IMR-90 (cell line): ENCODE measurements at regions not wholly inside any gene's neighbourhood (a gene's known extent, or its start where the extent isn't known, plus 50 kb on each side); places are given as distances from the start of the nearest gene placed in this dataset.

Experiments used
- ATAC-seq: fragments of 200-7000 bp; cut with Tn5 transposase; 2 replicates; pipeline ENCODE4 v1.9.1; 2020; ENCODE audit warnings: low read depth, mild to moderate bottlenecking, moderate library complexity
- BruUV-seq: library from RNA; stranded (reverse); fragments of 400-500 nt; replicated peaks from 2 replicates; lab custom pipeline; 2021; lab: Mats Ljungman, UMichigan
- CTCF ChIA-PET: fragments of 300-600 bp; formaldehyde crosslinking; extraction: SDS; loops from one replicate; lab custom pipeline; 2021; ENCODE audit warnings: antibody characterized with exemption; lab: Yijun Ruan, JAX
- POLR2A ChIA-PET: fragments of 300-600 bp; sonication (Branson Sonifier 250); formaldehyde crosslinking; loops from one replicate; lab custom pipeline; 2022; ENCODE audit warnings: antibody characterized with exemption; ENCODE audit not compliant: unreplicated experiment; lab: Charles Lee
- DNase-seq: peaks from one replicate; pipeline ENCODE4 v3.0.0; 2013
- H2AFZ ChIP-seq: replicated peaks from 2 replicates; pipeline ENCODE3; 2013; ENCODE audit warnings: low read length, mild to moderate bottlenecking; ENCODE audit not compliant: poor library complexity
- H2AK5ac ChIP-seq: 2 replicates; pipeline ENCODE4 v1.6.1; 2013; ENCODE audit warnings: low read depth, low read length, inconsistent platforms
- H2AK9ac ChIP-seq: replicated peaks from 2 replicates; pipeline ENCODE3; 2013; ENCODE audit warnings: mild to moderate bottlenecking, low read depth, low read length, moderate library complexity; ENCODE audit not compliant: poor library complexity
- H2BK120ac ChIP-seq: 2 replicates; pipeline ENCODE4 v1.6.1; 2013; ENCODE audit warnings: low read depth, low read length, inconsistent platforms
- H2BK15ac ChIP-seq: 3 replicates; pipeline ENCODE4 v1.6.1; 2013; ENCODE audit warnings: low read depth, low read length, inconsistent platforms
- H2BK20ac ChIP-seq: 2 replicates; pipeline ENCODE4 v1.6.1; 2013; ENCODE audit warnings: low read depth, mild to moderate bottlenecking, inconsistent platforms, low read length, moderate library complexity
- H2BK5ac ChIP-seq: 2 replicates; pipeline ENCODE4 v1.6.1; 2013; ENCODE audit warnings: mild to moderate bottlenecking, low read depth, low read length, inconsistent platforms; ENCODE audit not compliant: poor library complexity, severe bottlenecking
- H3K14ac ChIP-seq: replicated peaks from 2 replicates; pipeline ENCODE4 v1.6.1; 2013; ENCODE audit warnings: low read depth, low read length, inconsistent platforms
- H3K18ac ChIP-seq: 2 replicates; pipeline ENCODE4 v1.6.1; 2013; ENCODE audit warnings: low read depth, low read length, control low read depth
- H3K23ac ChIP-seq: 2 replicates; pipeline ENCODE4 v1.6.1; 2013; ENCODE audit warnings: low read depth, low read length, inconsistent platforms
- H3K27ac ChIP-seq: 2 replicates; pipeline ENCODE4 v1.5.1; 2013; ENCODE audit warnings: mild to moderate bottlenecking, control low read depth, low read length; ENCODE audit not compliant: insufficient read depth
- H3K27me3 ChIP-seq: 2 replicates; pipeline ENCODE4 v1.6.1; 2013; ENCODE audit warnings: low read length; ENCODE audit not compliant: control insufficient read depth, insufficient read depth
- H3K36me3 ChIP-seq: 2 replicates; pipeline ENCODE4 v1.6.1; 2013; ENCODE audit warnings: low read length, mixed read lengths; ENCODE audit not compliant: control insufficient read depth, insufficient read depth
- H3K4ac ChIP-seq: 2 replicates; pipeline ENCODE4 v1.6.1; 2013; ENCODE audit warnings: low read depth, low read length, inconsistent platforms
- H3K4me1 ChIP-seq: 2 replicates; pipeline ENCODE4 v1.6.1; 2013; ENCODE audit warnings: low read length, mixed read lengths; ENCODE audit not compliant: control insufficient read depth, insufficient read depth
- H3K4me2 ChIP-seq: 2 replicates; pipeline ENCODE4 v1.6.1; 2013; ENCODE audit warnings: low read depth, mild to moderate bottlenecking, control low read depth, low read length, moderate library complexity
- H3K4me3 ChIP-seq: 2 replicates; pipeline ENCODE4 v1.5.1; 2013; ENCODE audit warnings: low read depth, mild to moderate bottlenecking, control low read depth, low read length, moderate library complexity; ENCODE audit not compliant: insufficient read depth
- H3K56ac ChIP-seq: 2 replicates; pipeline ENCODE4 v1.6.1; 2013; ENCODE audit warnings: low read length, inconsistent platforms; ENCODE audit not compliant: insufficient read depth; ENCODE audit errors: extremely low read depth
- H3K79me1 ChIP-seq, 2 experiments: 2 replicates each; pipeline ENCODE4 v1.6.1; 2013; ENCODE audit warnings: low read length in 2 of 2, inconsistent platforms in 1 of 2, low read depth in 1 of 2
- H3K9ac ChIP-seq: 2 replicates; pipeline ENCODE4 v1.6.1; 2013; ENCODE audit warnings: low read depth, low read length, control low read depth
- H3K9me1 ChIP-seq: 2 replicates; pipeline ENCODE4 v1.6.1; 2013; ENCODE audit warnings: low read length, inconsistent platforms; ENCODE audit not compliant: insufficient read depth
- H3K9me3 ChIP-seq: 2 replicates; pipeline ENCODE4 v1.6.1; 2013; ENCODE audit warnings: low read length; ENCODE audit not compliant: control insufficient read depth, insufficient read depth
- H4K20me1 ChIP-seq: 2 replicates; pipeline ENCODE4 v1.6.1; 2013; ENCODE audit warnings: low read length, inconsistent platforms; ENCODE audit not compliant: insufficient read depth
- H4K5ac ChIP-seq: 2 replicates; pipeline ENCODE4 v1.6.1; 2013; ENCODE audit warnings: mild to moderate bottlenecking, low read depth, low read length, control low read depth
- H4K8ac ChIP-seq, 2 experiments: 2 replicates each; pipeline ENCODE4 v1.6.1; 2013; ENCODE audit warnings: low read depth in 2 of 2, low read length in 2 of 2, control low read depth in 1 of 2, inconsistent platforms in 1 of 2
- H4K91ac ChIP-seq: 2 replicates; pipeline ENCODE4 v1.6.1; 2013; ENCODE audit warnings: low read depth, low read length, inconsistent platforms; ENCODE audit not compliant: insufficient read depth
- BHLHE40 ChIP-seq: fragments of 150-350 bp; IDR thresholded peaks from 2 replicates; pipeline ENCODE4 v1.6.1; 2016; ENCODE audit warnings: mild to moderate bottlenecking, low read depth, low read length
- FOS ChIP-seq: fragments of 150-350 bp; IDR thresholded peaks from 2 replicates; pipeline ENCODE4 v1.6.1; 2016; ENCODE audit warnings: low read depth, low read length
- MXI1 ChIP-seq: IDR thresholded peaks from 2 replicates; pipeline ENCODE4 v1.6.1; 2012; ENCODE audit warnings: low read depth, mild to moderate bottlenecking, low read length, moderate library complexity, borderline replicate concordance
- NFE2L2 ChIP-seq: fragments of 150-350 bp; IDR thresholded peaks from 2 replicates; pipeline ENCODE4 v1.6.1; 2016; ENCODE audit warnings: low read depth, mild to moderate bottlenecking, low read length
- RAD21 ChIP-seq: IDR thresholded peaks from 2 replicates; pipeline ENCODE4 v1.6.1; 2012; ENCODE audit warnings: low read length, improper control_type of control experiment
- WGBS, 2 experiments: methylation state at CpG; one replicate each; pipeline versions ENCODE4 v1.1.5 to v1.1.7; 2013; ENCODE audit warnings: missing lambda C conversion rate in 2 of 2; ENCODE audit not compliant: insufficient read length in 1 of 2; ENCODE audit errors: extremely low coverage in 2 of 2; 5-methylcytosine and 5-hydroxymethylcytosine counted together
- dilution Hi-C: fragments of 300-500 bp; cut with HindIII; formaldehyde crosslinking; loops from one replicate; pipeline ENCODE4 v1.14.3; 2018; ENCODE audit warnings: low sequenced_read_pairs; ENCODE audit not compliant: unreplicated experiment
- in situ Hi-C: fragments of 300-500 bp; cut with MboI; formaldehyde crosslinking; loops from 3 replicates; pipeline ENCODE4 v1.14.3; 2019; ENCODE audit warnings: low sequenced_read_pairs, inconsistent platforms, mixed read lengths
- intact Hi-C: fragments of 100-400 bp; cut with micrococcal nuclease; formaldehyde crosslinking; loops from 2 replicates; pipeline ENCODE4 v1.10.0; 2022

- Histone ChIP-seq H3K14ac (no peak overlapping the region), H2AK9ac (no peak overlapping the region), H4K20me1 (no peaks in the 10 kb centered on the region), H3K4me1 (no peaks in the 10 kb centered on the region), H3K56ac (no peak overlapping the region), H4K91ac (no peak overlapping the region), H3K4me3 (no peak overlapping the region), H3K9me1 (no peaks in the 10 kb centered on the region), H3K18ac (no peak overlapping the region), H2AK5ac (no peak overlapping the region), H4K5ac (no peak overlapping the region), H3K9ac (no peak overlapping the region), H3K23ac (no peak overlapping the region), H2AFZ (no peak overlapping the region), H3K27ac (no peak overlapping the region), H3K27me3 (no peaks in the 10 kb centered on the region), H3K9me3 (no peaks in the 10 kb centered on the region), H2BK20ac (no peak overlapping the region), H4K8ac (no peak overlapping the region), H2BK120ac (no peak overlapping the region), H3K36me3 (no peaks in the 10 kb centered on the region), H3K79me1 (no peaks in the 10 kb centered on the region), H2BK15ac (no peak overlapping the region), H2BK5ac (no peak overlapping the region), H3K4me2 (no peak overlapping the region), H3K4ac (no peak overlapping the region)
- no peak for ATAC-seq
- intact Hi-C loops (no loop called here), in situ Hi-C loops (no loop called here), dilution Hi-C loops (no loop called here)
- WGBS, 2 experiments: 40% methylated on average over 1 of the region's 5 CpGs; no CpG with 5 or more reads in 1 of the 2 experiments
- no peak for TF ChIP-seq NFE2L2
- no peak for TF ChIP-seq RAD21
- no peak for TF ChIP-seq BHLHE40
- TF ChIP-seq MXI1: no peak
- no peak for TF ChIP-seq FOS
- BruUV-seq: no TSS peak
- CTCF ChIA-PET: interaction anchor here (0.6 kb wide), 1 partner anchor 14 kb away, joined by 3 read pairs; no protein-coding TSS in a partner anchor
- POLR2A ChIA-PET: no interaction called here
- no peak for DNase-seq
Observed at GRCh38 chr1:91200675-91201074, 178.8 kb upstream of the ZNF644 start.
